DMS53 (cell line): ENCODE measurements at regions not wholly inside any gene's neighbourhood (a gene's known extent, or its start where the extent isn't known, plus 50 kb on each side); places are given as distances from the start of the nearest gene placed in this dataset.
A peak's percentile ranks its signal among the peaks of the same experiment; 100 is the strongest.
"Not testable (repeated sequence)": the region's sequence is repeated elsewhere in the genome, so short reads cannot be mapped to it uniquely, and the experiment has no call there.

Experiments
- DNase-seq: peaks from one replicate; lab custom pipeline; 2025; lab: John Stamatoyannopoulos, UW

DNA sequence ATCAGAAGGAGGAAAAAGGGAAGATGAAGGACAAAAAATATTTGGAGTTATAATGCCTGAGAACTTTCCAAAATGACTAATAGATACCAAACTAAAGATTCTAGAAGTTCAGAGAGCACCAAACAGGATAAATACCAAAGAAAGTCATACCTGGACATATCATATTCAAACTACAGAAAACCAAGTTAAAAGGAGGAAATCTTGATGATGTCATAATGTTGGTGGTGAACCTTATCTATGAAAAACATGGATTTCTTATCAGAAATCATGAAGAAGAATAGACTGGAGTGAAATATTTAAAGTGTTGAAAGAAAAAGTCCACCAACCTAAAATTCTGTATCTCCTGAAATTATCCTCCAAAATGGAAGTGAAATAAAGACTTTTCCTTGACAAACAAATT, 389.2 kb downstream of the JRKL start:
- no peak for DNase-seq

GRCh38 chr11:96781082-96781481, 391.3 kb downstream of the JRKL start:
- DNase-seq: peak; percentile 15

DNA sequence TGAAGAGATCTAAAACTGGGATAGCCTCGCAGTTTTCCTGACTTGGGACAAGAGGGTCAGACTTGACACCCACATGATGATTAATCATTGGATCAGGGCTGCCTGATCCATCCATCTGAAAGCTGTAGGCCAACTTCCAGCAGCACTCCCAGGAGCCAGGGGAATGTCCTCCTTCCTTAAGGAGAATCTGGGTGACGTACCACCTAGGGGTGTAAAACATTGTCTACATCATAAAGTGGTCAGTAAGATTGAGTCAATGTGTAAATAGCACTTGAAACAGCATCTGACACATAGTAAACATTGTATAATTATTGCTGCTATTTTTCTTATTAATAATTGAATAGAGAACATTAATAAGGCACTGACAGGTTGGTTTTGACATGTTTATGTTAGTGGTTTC, 392.8 kb downstream of the JRKL start:
- peak; percentile 73 for DNase-seq

- no peak for DNase-seq
Observed at GRCh38 chr11:96783311-96783710, 393.5 kb downstream of the JRKL start.

GRCh38 chr11:96785073-96785472, 395.3 kb downstream of the JRKL start:
- no peak for DNase-seq

GRCh38 chr11:96794152-96794551, 404.3 kb downstream of the JRKL start:
- DNase-seq: peak; percentile 14

- no peak for DNase-seq
Observed at GRCh38 chr11:96798445-96798844, 408.6 kb downstream of the JRKL start.

DNA sequence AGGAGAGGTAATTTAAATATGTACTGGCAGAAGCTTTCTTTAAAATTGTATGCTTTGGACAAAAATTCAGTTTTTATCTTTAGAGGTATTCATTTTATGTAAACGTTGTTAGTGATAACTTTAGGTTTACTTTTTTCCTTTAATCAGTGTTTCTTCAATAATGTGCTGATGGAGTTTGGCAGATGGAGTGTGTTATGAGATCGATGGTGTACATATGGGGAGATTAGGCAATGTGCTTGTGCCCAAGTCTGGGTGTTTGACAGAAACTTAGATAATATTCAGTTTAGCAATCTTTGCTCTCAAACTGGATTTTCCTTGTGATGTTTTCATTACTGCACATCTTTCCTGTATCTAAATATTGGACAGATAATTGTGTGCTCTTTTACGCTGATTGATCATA, 425.4 kb downstream of the JRKL start:
- DNase-seq: no peak

GRCh38 chr11:96817482-96818399, 427.9 kb downstream of the JRKL start:
- DNase-seq: no peak

- peak; percentile 45 for DNase-seq
Observed at GRCh38 chr11:96827164-96827563, 437.4 kb downstream of the JRKL start.

DNA sequence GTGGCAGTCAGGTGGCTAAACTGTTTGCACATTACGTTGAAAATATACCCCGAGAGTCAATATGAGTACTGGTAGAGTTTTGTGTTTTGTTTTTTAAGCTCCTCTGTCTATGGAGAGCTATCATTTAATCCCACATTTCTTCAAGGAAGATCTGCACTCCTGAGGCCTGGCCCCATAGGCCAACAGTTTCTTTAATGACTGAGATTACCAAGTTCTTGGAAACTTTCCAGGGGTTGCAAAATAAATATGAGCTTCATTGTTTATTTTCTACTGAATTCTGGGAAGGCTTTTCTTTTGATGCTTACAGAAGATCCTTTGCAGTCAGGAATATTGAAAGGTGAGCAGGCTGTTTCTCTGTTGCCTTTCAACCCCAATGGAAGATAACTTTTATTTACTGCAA, 452.0 kb downstream of the JRKL start:
- peak; percentile 13 for DNase-seq

GRCh38 chr11:96842731-96843130, 452.9 kb downstream of the JRKL start:
- DNase-seq: no peak

- DNase-seq: no peak
Observed at GRCh38 chr11:96854425-96854824, 464.6 kb downstream of the JRKL start.

GRCh38 chr11:96861722-96862121, 471.9 kb downstream of the JRKL start:
- DNase-seq: not testable (repeated sequence)

GRCh38 chr11:96863520-96863919, 473.7 kb downstream of the JRKL start:
- no peak for DNase-seq

DNA sequence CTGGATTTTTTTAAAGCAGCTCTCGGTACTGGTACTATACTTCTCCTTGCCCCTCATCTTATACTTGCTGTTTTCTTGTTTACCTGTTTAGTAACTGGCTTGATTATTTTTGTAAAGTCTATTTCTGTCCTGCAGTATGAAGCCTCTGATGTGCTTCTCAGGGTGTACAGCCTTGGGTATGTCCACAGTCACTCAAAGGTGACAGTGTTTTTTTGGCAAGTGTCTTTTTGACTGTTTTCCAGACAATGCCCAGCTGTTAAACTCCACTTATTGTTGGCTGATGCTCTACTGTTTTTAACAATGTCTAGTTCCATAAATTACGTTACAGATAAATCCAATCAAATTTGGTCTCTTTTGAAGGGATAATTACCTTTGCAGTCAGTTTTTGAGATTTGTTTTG, 475.2 kb downstream of the JRKL start:
- DNase-seq: no peak

- DNase-seq: no peak
Observed at GRCh38 chr11:96869207-96869606, 479.4 kb downstream of the JRKL start.

DNA sequence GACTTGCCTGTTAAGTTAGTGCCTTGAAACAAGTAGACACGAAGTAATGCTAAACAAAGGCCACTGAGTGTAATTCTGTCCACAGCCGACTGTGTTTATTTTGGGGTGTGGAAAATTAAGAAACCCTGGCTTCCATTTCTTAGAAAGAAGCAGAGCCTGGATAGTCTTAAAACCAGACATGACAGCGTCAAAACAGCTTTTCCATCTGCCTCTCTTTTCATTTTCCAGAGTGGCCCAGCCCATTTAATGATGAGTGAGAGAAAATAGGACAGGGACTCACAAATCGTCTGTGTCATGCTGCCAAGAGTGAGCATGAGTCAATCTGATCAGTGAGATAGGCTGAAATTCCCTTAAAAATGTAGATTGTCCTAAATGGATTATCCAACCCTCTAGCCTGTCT, 485.9 kb downstream of the JRKL start:
- no peak for DNase-seq

GRCh38 chr11:96878299-96879051, 488.7 kb downstream of the JRKL start:
- no peak for DNase-seq

DNA sequence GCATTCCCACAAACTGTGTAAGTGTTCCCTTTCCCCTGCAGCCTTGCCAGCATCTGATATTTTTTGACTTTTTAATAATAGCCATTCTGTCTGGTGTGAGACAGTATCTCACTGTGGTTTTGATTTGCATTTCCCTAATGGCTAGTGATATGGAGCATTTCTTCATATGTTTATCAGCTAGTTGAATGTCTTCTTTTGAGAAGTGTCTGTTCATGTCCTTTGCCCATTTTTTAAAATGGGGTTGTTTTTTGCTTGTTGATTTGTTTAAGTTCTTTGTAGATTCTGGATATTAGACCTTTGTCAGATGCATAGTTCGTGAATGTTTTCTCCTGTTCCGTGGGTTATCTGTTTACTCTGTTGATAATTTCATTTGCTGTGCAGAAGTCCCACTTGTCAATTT, 492.8 kb downstream of the JRKL start:
- not testable (repeated sequence) for DNase-seq

GRCh38 chr11:96885405-96885804, 495.6 kb downstream of the JRKL start:
- no peak for DNase-seq

- DNase-seq: no peak
Observed at GRCh38 chr11:96885912-96886311, 496.1 kb downstream of the JRKL start.

DNA sequence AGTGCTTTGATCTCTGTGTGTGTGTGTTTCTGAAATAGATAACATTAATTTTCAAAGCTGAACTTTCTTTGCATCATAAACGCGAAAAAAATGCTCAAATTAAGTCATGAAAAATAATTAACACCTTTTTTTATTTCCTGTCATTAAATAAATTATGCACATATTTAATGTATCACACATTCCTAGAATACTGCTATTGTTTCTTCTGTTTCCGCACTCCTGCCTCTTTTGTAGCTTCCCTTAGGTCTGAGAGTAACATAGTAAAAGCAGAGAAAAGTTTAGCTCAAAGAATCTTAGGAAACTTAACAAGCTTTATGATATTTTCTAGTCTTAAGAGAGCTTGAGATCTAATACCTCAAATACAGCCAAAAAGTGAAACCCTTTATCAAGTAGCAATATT, 504.2 kb downstream of the JRKL start:
- no peak for DNase-seq
